Posterior vena cava (tissue), 2 donors: ENCODE measurements at regions not wholly inside any gene's neighbourhood (a gene's known extent, or its start where the extent isn't known, plus 50 kb on each side); places are given as distances from the start of the nearest gene placed in this dataset.

Source experiments
- DNase-seq: peaks from one replicate; pipeline ENCODE4 v3.0.0-alpha.2; 2020; ENCODE audit warnings: low spot score
- intact Hi-C, 2 donors: fragments of 100-400 bp; cut with DNase I; formaldehyde crosslinking; loops; one replicate each; pipeline versions ENCODE4 v1.14.1 to v1.14.2; 2022 to 2023
- donor health status: DM: yes; HTN: yes; CAD: no.
- donor health status: DM: yes; HTN: yes; CAD: no.

GRCh38 chr1:168979276-168979675, 127.2 kb upstream of the ATP1B1 start:
- no peak for DNase-seq
- intact Hi-C loops: no loop called here

GRCh38 chr1:168980180-168980579, 126.3 kb upstream of the ATP1B1 start:
- no peak for DNase-seq
- intact Hi-C loops: no loop called here

- DNase-seq: no peak
- intact Hi-C loops: no loop called here
These were observed 125.8 kb upstream of the ATP1B1 start for GRCh38 chr1:168980656-168981055.

- DNase-seq: no peak
- intact Hi-C loops: no loop called here
These were observed 123.7 kb upstream of the ATP1B1 start for GRCh38 chr1:168982778-168983177.

GRCh38 chr1:168987330-168987729, 119.2 kb upstream of the ATP1B1 start:
- intact Hi-C loops: no loop called here
- DNase-seq: no peak

GRCh38 chr1:168987923-168988322, 118.6 kb upstream of the ATP1B1 start:
- DNase-seq: no peak
- intact Hi-C loops: no loop called here

GRCh38 chr1:168989985-168990384, 116.5 kb upstream of the ATP1B1 start:
- intact Hi-C loops: no loop called here
- DNase-seq: no peak

GRCh38 chr1:168991667-168992475, 114.6 kb upstream of the ATP1B1 start:
- intact Hi-C loops: no loop called here
- DNase-seq: no peak

- intact Hi-C loops: no loop called here
These were observed 105.1 kb upstream of the ATP1B1 start for GRCh38 chr1:169001353-169001752.

GRCh38 chr1:169003864-169004516, 102.5 kb upstream of the ATP1B1 start:
- intact Hi-C loops: loop anchor here in 1 of 2 donors (2.0 kb wide), 1 partner anchor 369 kb away; no protein-coding TSS in a partner anchor
- DNase-seq: peak; percentile 80

More at GRCh38 chr1:169001353-169001752, 105.1 kb upstream of the ATP1B1 start:
- DNase-seq: no peak

- intact Hi-C loops: loop anchor here in 1 of 2 donors (2.0 kb wide), 1 partner anchor 371 kb away; no protein-coding TSS in a partner anchor
- DNase-seq: no peak
These were observed 100.7 kb upstream of the ATP1B1 start for GRCh38 chr1:169005776-169006175.

GRCh38 chr1:169009666-169010065, 96.8 kb upstream of the ATP1B1 start:
- intact Hi-C loops: no loop called here
- DNase-seq: no peak

- intact Hi-C loops: no loop called here
- DNase-seq: no peak
These were observed 94.1 kb upstream of the ATP1B1 start for GRCh38 chr1:169012416-169012815.

- no peak for DNase-seq
- intact Hi-C loops: no loop called here
These were observed 92.7 kb upstream of the ATP1B1 start for GRCh38 chr1:169013821-169014220.

GRCh38 chr1:169015464-169015863, 91.0 kb upstream of the ATP1B1 start:
- intact Hi-C loops: no loop called here
- DNase-seq: no peak

GRCh38 chr1:169018751-169019150, 87.7 kb upstream of the ATP1B1 start:
- no peak for DNase-seq
- intact Hi-C loops: no loop called here

- intact Hi-C loops: no loop called here
- no peak for DNase-seq
These were observed 87.0 kb upstream of the ATP1B1 start for GRCh38 chr1:169019419-169020058.

GRCh38 chr1:169020684-169021083, 85.8 kb upstream of the ATP1B1 start:
- intact Hi-C loops: no loop called here
- DNase-seq: no peak

GRCh38 chr1:169022648-169023047, 83.8 kb upstream of the ATP1B1 start:
- intact Hi-C loops: no loop called here

GRCh38 chr1:169024255-169024654, 82.2 kb upstream of the ATP1B1 start:
- no peak for DNase-seq
- intact Hi-C loops: no loop called here

More at GRCh38 chr1:169022648-169023047, 83.8 kb upstream of the ATP1B1 start:
- no peak for DNase-seq
